ENCODE measurements at regions not wholly inside any gene's neighbourhood (a gene's known extent, or its start where the extent isn't known, plus 50 kb on each side); places are given as distances from the start of the nearest gene placed in this dataset.

DNA sequence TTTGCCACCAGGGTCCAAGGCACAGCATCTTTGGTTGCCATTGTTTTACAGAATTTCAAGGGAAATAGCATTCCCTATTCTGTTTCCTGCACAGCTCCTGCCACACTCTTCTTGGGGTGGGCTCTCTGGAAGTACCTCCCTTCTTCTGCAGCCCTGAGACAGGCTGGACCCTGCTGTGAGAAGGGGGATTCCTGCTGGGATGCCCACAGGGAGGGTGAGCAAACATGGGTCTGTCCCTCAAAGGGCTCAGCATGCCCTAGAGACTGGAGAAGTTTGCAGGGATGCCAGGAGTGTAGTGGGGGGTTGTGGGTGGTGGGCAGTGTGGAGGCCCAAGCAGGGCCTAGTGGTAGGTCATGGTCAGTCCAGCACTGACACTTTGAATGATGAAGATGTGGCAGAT, 222.2 kb upstream of the GPR26 start:
- TF ChIP-seq, protein P1, sequence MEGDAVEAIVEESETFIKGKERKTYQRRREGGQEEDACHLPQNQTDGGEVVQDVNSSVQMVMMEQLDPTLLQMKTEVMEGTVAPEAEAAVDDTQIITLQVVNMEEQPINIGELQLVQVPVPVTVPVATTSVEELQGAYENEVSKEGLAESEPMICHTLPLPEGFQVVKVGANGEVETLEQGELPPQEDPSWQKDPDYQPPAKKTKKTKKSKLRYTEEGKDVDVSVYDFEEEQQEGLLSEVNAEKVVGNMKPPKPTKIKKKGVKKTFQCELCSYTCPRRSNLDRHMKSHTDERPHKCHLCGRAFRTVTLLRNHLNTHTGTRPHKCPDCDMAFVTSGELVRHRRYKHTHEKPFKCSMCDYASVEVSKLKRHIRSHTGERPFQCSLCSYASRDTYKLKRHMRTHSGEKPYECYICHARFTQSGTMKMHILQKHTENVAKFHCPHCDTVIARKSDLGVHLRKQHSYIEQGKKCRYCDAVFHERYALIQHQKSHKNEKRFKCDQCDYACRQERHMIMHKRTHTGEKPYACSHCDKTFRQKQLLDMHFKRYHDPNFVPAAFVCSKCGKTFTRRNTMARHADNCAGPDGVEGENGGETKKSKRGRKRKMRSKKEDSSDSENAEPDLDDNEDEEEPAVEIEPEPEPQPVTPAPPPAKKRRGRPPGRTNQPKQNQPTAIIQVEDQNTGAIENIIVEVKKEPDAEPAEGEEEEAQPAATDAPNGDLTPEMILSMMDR (IDR thresholded peaks at IDR 0.05; ENCODE audit: borderline replicate concordance, extremely low read depth, low read length, poor library complexity, severe bottlenecking), result no peak
- no peak for TF ChIP-seq EZH2 (IDR thresholded peaks at IDR 0.05; ENCODE audit: borderline replicate concordance, low read depth, low read length, severe bottlenecking)

All from DND-41 (cell line).